Neural cell (in vitro differentiated cells): ENCODE measurements at regions not wholly inside any gene's neighbourhood (a gene's known extent, or its start where the extent isn't known, plus 50 kb on each side); places are given as distances from the start of the nearest gene placed in this dataset.

Experiments
- H2AFZ ChIP-seq: fragments of 200-600, 300-800 bp; sonication (generic), shearing (Covaris generic); 2 replicates; pipeline ENCODE4 v1.6.0; 2014; ENCODE audit warnings: low read depth, mild to moderate bottlenecking, antibody characterized with exemption, low read length, moderate library complexity
- H3F3A ChIP-seq: fragments of 200-600 bp; shearing (Covaris generic); 2 replicates; pipeline ENCODE4 v1.6.1; 2016; ENCODE audit warnings: mild to moderate bottlenecking, moderate library complexity, mixed read lengths, antibody characterized with exemption, low read length; ENCODE audit not compliant: insufficient read depth, poor library complexity, severe bottlenecking
- H3K27ac ChIP-seq: fragments of 200-600, 300-800 bp; sonication (generic), shearing (Covaris generic); 2 replicates; pipeline ENCODE4 v1.5.1; 2014; ENCODE audit warnings: mild to moderate bottlenecking, low read length, moderate library complexity
- H3K27me3 ChIP-seq: fragments of 300-800, 200-600 bp; sonication (generic), shearing (Covaris generic); 2 replicates; pipeline ENCODE4 v1.6.0; 2014; ENCODE audit warnings: mild to moderate bottlenecking, low read depth, low read length, moderate library complexity; ENCODE audit not compliant: insufficient read depth
- H3K36me3 ChIP-seq: fragments of 300-800, 200-600 bp; sonication (generic), shearing (Covaris generic); 2 replicates; pipeline ENCODE4 v1.5.1; 2014; ENCODE audit warnings: mild to moderate bottlenecking, antibody characterized with exemption, low read length, moderate library complexity; ENCODE audit not compliant: insufficient read depth
- H3K4me2 ChIP-seq: fragments of 300-800, 200-600 bp; sonication (generic), shearing (Covaris generic); 2 replicates; pipeline ENCODE4 v1.6.0; 2014; ENCODE audit warnings: mild to moderate bottlenecking, low read length
- H3K4me3 ChIP-seq: fragments of 300-800, 200-600 bp; sonication (generic), shearing (Covaris generic); 2 replicates; pipeline ENCODE4 v1.5.1; 2014; ENCODE audit warnings: mild to moderate bottlenecking, low read length, moderate library complexity
- H3K79me2 ChIP-seq: fragments of 200-600 bp; shearing (Covaris generic); replicated peaks from 2 replicates; pipeline ENCODE4 v1.6.0; 2014; ENCODE audit warnings: mild to moderate bottlenecking, low read length, moderate library complexity; ENCODE audit not compliant: insufficient read depth
- H3K9ac ChIP-seq: fragments of 300-800, 200-600 bp; sonication (generic), shearing (Covaris generic); 2 replicates; pipeline ENCODE4 v1.6.1; 2016; ENCODE audit warnings: mild to moderate bottlenecking, low read length, mixed read lengths
- H3K9me2 ChIP-seq: fragments of 200-600 bp; shearing (Covaris generic); 2 replicates; pipeline ENCODE4 v1.6.1; 2016; ENCODE audit warnings: mild to moderate bottlenecking, low read length, mixed read lengths; ENCODE audit not compliant: insufficient read depth
- H3K9me3 ChIP-seq: fragments of 200-600, 300-800 bp; sonication (generic), shearing (Covaris generic); 2 replicates; pipeline ENCODE4 v1.6.1; 2016; ENCODE audit warnings: mild to moderate bottlenecking, mixed run types, low read length, moderate library complexity, mixed read lengths
- H4K20me1 ChIP-seq: fragments of 200-600 bp; shearing (Covaris generic); 2 replicates; pipeline ENCODE4 v1.6.1; 2016; ENCODE audit warnings: mild to moderate bottlenecking, mixed run types; ENCODE audit not compliant: insufficient read depth
- EP300 ChIP-seq: fragments of 450-650 bp; conservative IDR thresholded peaks from 2 replicates; pipeline ENCODE4 v1.6.1; 2014; ENCODE audit warnings: antibody characterized with exemption, mild to moderate bottlenecking, moderate library complexity; ENCODE audit not compliant: poor library complexity, severe bottlenecking
- EZH2 ChIP-seq: fragments of 200-600, 300-800 bp; shearing (Covaris generic), sonication (generic); IDR thresholded peaks from 2 replicates; pipeline ENCODE4 v1.6.1; 2014; ENCODE audit warnings: antibody characterized with exemption, low read length, borderline replicate concordance, mild to moderate bottlenecking; ENCODE audit not compliant: insufficient read depth, poor library complexity, severe bottlenecking
- MXI1 ChIP-seq: fragments of 450-650 bp; conservative IDR thresholded peaks from 2 replicates; pipeline ENCODE4 v1.6.1; 2014; ENCODE audit warnings: antibody characterized with exemption, mild to moderate bottlenecking; ENCODE audit not compliant: poor library complexity, severe bottlenecking
- POLR2AphosphoS5 ChIP-seq: IDR thresholded peaks from 2 replicates; pipeline ENCODE4 v1.6.1; 2012
- RAD21 ChIP-seq: fragments of 450-650 bp; conservative IDR thresholded peaks from 2 replicates; pipeline ENCODE4 v1.6.1; 2014; ENCODE audit warnings: antibody characterized with exemption, mild to moderate bottlenecking, moderate library complexity
- SMC3 ChIP-seq: fragments of 450-650 bp; conservative IDR thresholded peaks from 2 replicates; pipeline ENCODE4 v1.6.1; 2014; ENCODE audit warnings: antibody characterized with exemption, mild to moderate bottlenecking, moderate library complexity; ENCODE audit not compliant: poor library complexity
- TAF1 ChIP-seq: IDR thresholded peaks from 2 replicates; pipeline ENCODE4 v1.6.1; 2012; ENCODE audit warnings: low read depth
- TF ChIP-seq, protein P1 (sequence below): fragments of 450-650 bp; IDR thresholded peaks from 2 replicates; pipeline ENCODE4 v1.5.1; 2014; ENCODE audit warnings: antibody characterized with exemption, mild to moderate bottlenecking, moderate library complexity; ENCODE audit not compliant: poor library complexity, severe bottlenecking
- TF ChIP-seq, protein P2 (sequence below): IDR thresholded peaks from 2 replicates; pipeline ENCODE4 v1.6.1; 2012; ENCODE audit warnings: borderline replicate concordance

- Histone ChIP-seq H3K27me3 (no peaks in the 10 kb centered on the region), H3K36me3 (no peaks in the 10 kb centered on the region), H3K79me2 (no peaks in the 10 kb centered on the region), H4K20me1 (no peaks in the 10 kb centered on the region), H3F3A (no peaks in the 10 kb centered on the region), H3K27ac (no peak overlapping the region), H3K9ac (no peak overlapping the region), H3K9me3 (no peaks in the 10 kb centered on the region), H3K4me2 (no peak overlapping the region), H2AFZ (no peak overlapping the region), H3K9me2 (no peaks in the 10 kb centered on the region), H3K4me3 (no peak overlapping the region)
- TF ChIP-seq TAF1 = no peak
- TF ChIP-seq, protein P1, sequence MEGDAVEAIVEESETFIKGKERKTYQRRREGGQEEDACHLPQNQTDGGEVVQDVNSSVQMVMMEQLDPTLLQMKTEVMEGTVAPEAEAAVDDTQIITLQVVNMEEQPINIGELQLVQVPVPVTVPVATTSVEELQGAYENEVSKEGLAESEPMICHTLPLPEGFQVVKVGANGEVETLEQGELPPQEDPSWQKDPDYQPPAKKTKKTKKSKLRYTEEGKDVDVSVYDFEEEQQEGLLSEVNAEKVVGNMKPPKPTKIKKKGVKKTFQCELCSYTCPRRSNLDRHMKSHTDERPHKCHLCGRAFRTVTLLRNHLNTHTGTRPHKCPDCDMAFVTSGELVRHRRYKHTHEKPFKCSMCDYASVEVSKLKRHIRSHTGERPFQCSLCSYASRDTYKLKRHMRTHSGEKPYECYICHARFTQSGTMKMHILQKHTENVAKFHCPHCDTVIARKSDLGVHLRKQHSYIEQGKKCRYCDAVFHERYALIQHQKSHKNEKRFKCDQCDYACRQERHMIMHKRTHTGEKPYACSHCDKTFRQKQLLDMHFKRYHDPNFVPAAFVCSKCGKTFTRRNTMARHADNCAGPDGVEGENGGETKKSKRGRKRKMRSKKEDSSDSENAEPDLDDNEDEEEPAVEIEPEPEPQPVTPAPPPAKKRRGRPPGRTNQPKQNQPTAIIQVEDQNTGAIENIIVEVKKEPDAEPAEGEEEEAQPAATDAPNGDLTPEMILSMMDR = no peak
- no peak for TF ChIP-seq EP300
- TF ChIP-seq RAD21 = no peak
- TF ChIP-seq MXI1 = no peak
- TF ChIP-seq, protein P2, sequence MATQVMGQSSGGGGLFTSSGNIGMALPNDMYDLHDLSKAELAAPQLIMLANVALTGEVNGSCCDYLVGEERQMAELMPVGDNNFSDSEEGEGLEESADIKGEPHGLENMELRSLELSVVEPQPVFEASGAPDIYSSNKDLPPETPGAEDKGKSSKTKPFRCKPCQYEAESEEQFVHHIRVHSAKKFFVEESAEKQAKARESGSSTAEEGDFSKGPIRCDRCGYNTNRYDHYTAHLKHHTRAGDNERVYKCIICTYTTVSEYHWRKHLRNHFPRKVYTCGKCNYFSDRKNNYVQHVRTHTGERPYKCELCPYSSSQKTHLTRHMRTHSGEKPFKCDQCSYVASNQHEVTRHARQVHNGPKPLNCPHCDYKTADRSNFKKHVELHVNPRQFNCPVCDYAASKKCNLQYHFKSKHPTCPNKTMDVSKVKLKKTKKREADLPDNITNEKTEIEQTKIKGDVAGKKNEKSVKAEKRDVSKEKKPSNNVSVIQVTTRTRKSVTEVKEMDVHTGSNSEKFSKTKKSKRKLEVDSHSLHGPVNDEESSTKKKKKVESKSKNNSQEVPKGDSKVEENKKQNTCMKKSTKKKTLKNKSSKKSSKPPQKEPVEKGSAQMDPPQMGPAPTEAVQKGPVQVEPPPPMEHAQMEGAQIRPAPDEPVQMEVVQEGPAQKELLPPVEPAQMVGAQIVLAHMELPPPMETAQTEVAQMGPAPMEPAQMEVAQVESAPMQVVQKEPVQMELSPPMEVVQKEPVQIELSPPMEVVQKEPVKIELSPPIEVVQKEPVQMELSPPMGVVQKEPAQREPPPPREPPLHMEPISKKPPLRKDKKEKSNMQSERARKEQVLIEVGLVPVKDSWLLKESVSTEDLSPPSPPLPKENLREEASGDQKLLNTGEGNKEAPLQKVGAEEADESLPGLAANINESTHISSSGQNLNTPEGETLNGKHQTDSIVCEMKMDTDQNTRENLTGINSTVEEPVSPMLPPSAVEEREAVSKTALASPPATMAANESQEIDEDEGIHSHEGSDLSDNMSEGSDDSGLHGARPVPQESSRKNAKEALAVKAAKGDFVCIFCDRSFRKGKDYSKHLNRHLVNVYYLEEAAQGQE = no peak
- TF ChIP-seq POLR2AphosphoS5 = no peak
- no peak for TF ChIP-seq SMC3
- no peak for TF ChIP-seq EZH2
Observed at GRCh38 chr9:78669591-78669990, 372.7 kb downstream of the PSAT1 start.

GRCh38 chr9:78671785-78672184, 374.9 kb downstream of the PSAT1 start:
- Histone ChIP-seq H3K9me3 (no peaks in the 10 kb centered on the region), H2AFZ (no peak overlapping the region), H3K9ac (no peak overlapping the region), H3F3A (no peaks in the 10 kb centered on the region), H3K4me2 (no peak overlapping the region), H3K27me3 (no peaks in the 10 kb centered on the region), H3K9me2 (no peaks in the 10 kb centered on the region), H4K20me1 (no peaks in the 10 kb centered on the region), H3K36me3 (no peaks in the 10 kb centered on the region), H3K27ac (no peak overlapping the region), H3K4me3 (no peak overlapping the region), H3K79me2 (no peaks in the 10 kb centered on the region)
- TF ChIP-seq SMC3 (no peak), EZH2 (no peak), TAF1 (no peak), MXI1 (no peak), EP300 (no peak), RAD21 (no peak), POLR2AphosphoS5 (no peak)
- TF ChIP-seq, protein P2 = no peak
- TF ChIP-seq, protein P1 = no peak
